Ovary (tissue), 7 donors: ENCODE measurements at regions not wholly inside any gene's neighbourhood (a gene's known extent, or its start where the extent isn't known, plus 50 kb on each side); places are given as distances from the start of the nearest gene placed in this dataset.

Experiments
- DNase-seq, 5 donors: peaks; one replicate each; pipeline ENCODE4 v3.0.0-alpha.2; 2019 to 2020
- H3K27ac ChIP-seq, 2 donors: fragments of 200-600 bp; one replicate each; pipeline versions ENCODE4 v1.5.1 to v1.8.0; 2019 to 2022
- H3K27me3 ChIP-seq: fragments of 200-600 bp; one replicate; pipeline ENCODE4 v1.8.0; 2022
- H3K36me3 ChIP-seq: fragments of 200-600 bp; sonication (generic); one replicate; pipeline ENCODE4 v1.5.1; 2019
- H3K4me1 ChIP-seq: one replicate; pipeline ENCODE4 v1.8.1; 2013; ENCODE audit warnings: mild to moderate bottlenecking, moderate library complexity; ENCODE audit not compliant: insufficient read depth
- H3K4me3 ChIP-seq: fragments of 200-600 bp; sonication (generic); one replicate; pipeline ENCODE4 v1.5.1; 2017
- H3K9me3 ChIP-seq, 2 donors: fragments of 200-600 bp in 1 of 2; sonication (generic) in 1 of 2; one replicate each; pipeline versions ENCODE4 v1.5.1 to v1.8.1; 2013 to 2019; ENCODE audit warnings: mild to moderate bottlenecking in 1 of 2, moderate library complexity in 1 of 2
- CTCF ChIP-seq, 3 donors: fragments of 450-650 bp in 2 of 3; fragments of 200-600 bp in 1 of 3; IDR thresholded peaks; one replicate each; pipeline versions ENCODE4 v1.5.1 to v1.8.0; 2016 to 2022; ENCODE audit warnings: antibody characterized with exemption in 3 of 3, mild to moderate bottlenecking in 1 of 3
- EP300 ChIP-seq: sonication (generic); formaldehyde crosslinking; IDR thresholded peaks from one replicate; pipeline ENCODE4 v1.6.1; 2017; ENCODE audit warnings: antibody characterized with exemption
- POLR2A ChIP-seq: fragments of 450-650 bp; IDR thresholded peaks from one replicate; pipeline ENCODE4 v1.6.1; 2017; ENCODE audit warnings: antibody characterized with exemption, mild to moderate bottlenecking, moderate library complexity
- WGBS, 3 donors: extraction: QIAGEN DNeasy Blood & Tissue Kit in 1 of 3; methylation state at CpG; one replicate each; pipeline versions ENCODE4 v1.1.5 to v1.1.7; 2013 to 2017; 5-methylcytosine and 5-hydroxymethylcytosine counted together
- intact Hi-C, 4 donors: fragments of 100-400 bp; cut with DNase I; formaldehyde crosslinking; loops; one replicate each; pipeline versions ENCODE4 v1.11.0 to v1.15.1; 2022 to 2023
- donor health status: DM: no; HTN: no; CAD: no; lungs with moderate emphysema.
- donor health status: DM: no; HTN: no; CAD: no.
- donor health status: Bipolar disorder and iron deficiency.
- donor health status: DM: no; HTN: no; CAD: no.
- donor health status: DM: yes; HTN: yes; CAD: no.

GRCh38 chr3:19792388-19792787 lies 141.6 kb downstream of the EFHB start:
- no peaks in the 10 kb centered on the region for H3K27me3 ChIP-seq
- no peaks in the 10 kb centered on the region for H3K9me3 ChIP-seq
- H3K36me3 ChIP-seq = no peaks in the 10 kb centered on the region
- H3K4me3 ChIP-seq = no peak overlapping the region
- WGBS, 3 donors = 84 to 91% (median 90%) methylated on average over 4 of the region's 4 CpGs
- H3K27ac ChIP-seq = no peak overlapping the region
- H3K4me1 ChIP-seq = no peaks in the 10 kb centered on the region
- TF ChIP-seq CTCF (IDR thresholded peaks at IDR 0.05) = no peak
- no peak for TF ChIP-seq EP300
- TF ChIP-seq POLR2A = no peak
- intact Hi-C loops = no loop called here
- no peak for DNase-seq

GRCh38 chr3:19775765-19776164 lies 158.3 kb downstream of the EFHB start:
- H3K9me3 ChIP-seq = no peaks in the 10 kb centered on the region
- H3K4me3 ChIP-seq = no peak overlapping the region
- H3K36me3 ChIP-seq = no peaks in the 10 kb centered on the region
- TF ChIP-seq CTCF (IDR thresholded peaks at IDR 0.05) (no peak), EP300 (no peak), POLR2A (no peak)
- intact Hi-C loops = no loop called here
- H3K27ac ChIP-seq = no peak overlapping the region
- no peaks in the 10 kb centered on the region for H3K4me1 ChIP-seq
- DNase-seq = no peak
- H3K27me3 ChIP-seq = no peaks in the 10 kb centered on the region
- WGBS, 3 donors = 32 to 43% (median 33%) methylated on average over 3 of the region's 3 CpGs

- TF ChIP-seq CTCF (IDR thresholded peaks at IDR 0.05) (no peak), POLR2A (no peak), EP300 (no peak)
- Histone ChIP-seq H3K9me3 (no peaks in the 10 kb centered on the region), H3K4me3 (no peak overlapping the region), H3K36me3 (no peaks in the 10 kb centered on the region), H3K27ac (no peak overlapping the region), H3K4me1 (no peaks in the 10 kb centered on the region), H3K27me3 (no peaks in the 10 kb centered on the region)
- intact Hi-C loops = no loop called here
- no peak for DNase-seq
- WGBS, 3 donors = 68 to 69% (median 69%) methylated on average over 4 of the region's 4 CpGs
These were observed 164.3 kb downstream of the EFHB start for GRCh38 chr3:19769694-19770093.

GRCh38 chr3:19765954-19766353 lies 168.1 kb downstream of the EFHB start:
- no peak overlapping the region for H3K4me3 ChIP-seq
- no peaks in the 10 kb centered on the region for H3K9me3 ChIP-seq
- TF ChIP-seq EP300 = no peak
- no peak for TF ChIP-seq POLR2A
- no peak for TF ChIP-seq CTCF (IDR thresholded peaks at IDR 0.05)
- WGBS, 3 donors = 74 to 85% (median 81%) methylated on average over 3 of the region's 3 CpGs
- intact Hi-C loops = no loop called here
- H3K36me3 ChIP-seq = no peaks in the 10 kb centered on the region
- H3K27me3 ChIP-seq = no peaks in the 10 kb centered on the region
- H3K4me1 ChIP-seq = no peaks in the 10 kb centered on the region
- H3K27ac ChIP-seq = no peak overlapping the region
- DNase-seq = no peak

GRCh38 chr3:19757773-19758172 lies 176.2 kb downstream of the EFHB start:
- Histone ChIP-seq H3K36me3 (no peaks in the 10 kb centered on the region), H3K9me3 (no peaks in the 10 kb centered on the region), H3K27ac (no peak overlapping the region), H3K4me1 (no peaks in the 10 kb centered on the region), H3K4me3 (no peak overlapping the region), H3K27me3 (no peaks in the 10 kb centered on the region)
- DNase-seq = no peak
- intact Hi-C loops = no loop called here
- TF ChIP-seq CTCF (IDR thresholded peaks at IDR 0.05) (no peak), EP300 (no peak), POLR2A (no peak)
